Epithelial cell of proximal tubule (primary cell): ENCODE measurements at regions not wholly inside any gene's neighbourhood (a gene's known extent, or its start where the extent isn't known, plus 50 kb on each side); places are given as distances from the start of the nearest gene placed in this dataset.
"Not testable (repeated sequence)": the region's sequence is repeated elsewhere in the genome, so short reads cannot be mapped to it uniquely, and the experiment has no call there.

Experiments used
- DNase-seq: peaks from one replicate; pipeline ENCODE4 v3.0.0-alpha.2; 2011; ENCODE audit warnings: low read depth
- H3K4me3 ChIP-seq: 2 replicates; pipeline ENCODE4 v1.5.1; 2011; ENCODE audit warnings: low read depth, mild to moderate bottlenecking, low read length
- CTCF ChIP-seq: conservative IDR thresholded peaks from 2 replicates; pipeline ENCODE4 v1.5.1; 2012; ENCODE audit warnings: low read depth, mild to moderate bottlenecking, low read length

DNA sequence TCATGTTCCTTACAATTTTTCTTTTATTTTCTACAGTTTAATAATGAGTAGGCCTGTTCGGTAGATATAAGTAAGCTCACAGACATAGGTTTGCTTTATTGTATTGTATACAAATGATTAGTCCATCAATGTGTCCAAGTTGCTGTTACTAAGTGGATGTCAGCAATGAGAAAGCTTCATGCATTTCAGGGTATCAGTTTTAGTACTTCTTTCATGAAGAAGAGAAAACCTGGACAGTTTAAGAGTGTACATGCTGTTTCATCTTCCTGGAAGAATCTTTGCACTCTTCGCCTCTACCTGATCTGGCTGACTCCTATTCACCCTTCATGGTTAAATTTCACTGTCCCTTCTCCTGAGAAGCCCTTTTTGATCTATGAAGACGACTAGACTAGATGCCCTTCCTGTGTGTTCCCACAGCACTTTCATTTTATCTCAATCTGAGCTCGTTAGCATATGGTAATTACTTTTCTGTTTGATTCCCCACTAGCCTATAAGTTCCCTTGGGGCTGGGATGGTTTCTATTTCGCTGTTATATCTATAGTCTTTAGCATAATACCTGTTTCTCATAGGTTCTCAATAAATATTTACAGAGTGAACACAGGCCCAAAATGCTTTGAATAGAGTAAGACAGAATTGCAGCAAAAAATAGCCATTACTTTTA is 70.7 kb downstream of the CETN3 start:
- no peak for TF ChIP-seq CTCF
- DNase-seq = no peak
- H3K4me3 ChIP-seq = no peak overlapping the region

- no peak for TF ChIP-seq CTCF
Measured at GRCh38 chr5:90337449-90338052, 72.0 kb downstream of the CETN3 start.

GRCh38 chr5:90336752-90337151 is 72.8 kb downstream of the CETN3 start:
- no peak overlapping the region for H3K4me3 ChIP-seq
- TF ChIP-seq CTCF = no peak
- DNase-seq = no peak

More at GRCh38 chr5:90337449-90338052, 72.0 kb downstream of the CETN3 start:
- no peak overlapping the region for H3K4me3 ChIP-seq
- no peak for DNase-seq

DNA sequence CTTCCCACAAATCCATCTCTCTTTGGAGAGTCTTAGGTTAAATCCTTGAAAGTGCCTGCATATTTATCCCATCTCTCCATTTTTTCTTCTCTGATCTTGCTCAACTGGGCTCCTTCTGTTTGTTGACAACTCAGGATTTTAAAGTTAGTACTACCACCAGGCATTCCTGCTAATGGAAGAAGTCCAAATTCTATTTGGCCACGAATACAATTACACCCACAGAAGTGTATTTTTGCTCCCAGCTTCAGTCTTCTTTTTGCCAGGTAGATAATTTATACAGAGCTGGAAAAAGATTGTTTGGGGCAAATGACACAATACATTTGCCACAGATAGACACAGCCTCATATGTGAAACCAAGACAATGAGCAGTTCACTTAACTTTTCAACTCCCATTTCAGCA is 74.8 kb downstream of the CETN3 start:
- TF ChIP-seq CTCF = no peak
- no peak overlapping the region for H3K4me3 ChIP-seq
- DNase-seq = no peak

DNA sequence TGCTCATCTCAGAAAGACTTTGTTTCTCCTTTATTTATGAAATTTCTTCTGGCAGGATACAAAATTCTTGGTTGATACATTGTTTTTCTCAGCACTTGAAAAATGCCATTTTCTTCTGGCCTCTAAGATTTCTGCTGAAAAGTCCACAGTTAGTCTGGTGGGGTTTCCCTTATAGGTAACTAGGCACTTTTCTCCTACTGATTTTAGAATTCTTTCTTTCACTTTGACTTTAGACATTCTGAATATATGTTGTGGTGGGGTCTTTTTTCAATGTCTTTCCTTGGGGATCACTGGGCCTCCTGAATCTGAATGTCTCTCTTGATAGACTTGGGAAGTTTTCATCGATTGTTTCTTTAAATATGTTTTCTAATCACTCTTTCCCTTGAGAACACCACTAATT is 79.6 kb downstream of the CETN3 start:
- DNase-seq = no peak
- no peak overlapping the region for H3K4me3 ChIP-seq
- no peak for TF ChIP-seq CTCF

- DNase-seq = no peak
- no peak for TF ChIP-seq CTCF
- H3K4me3 ChIP-seq = no peak overlapping the region
Measured at GRCh38 chr5:90326995-90327394, 82.6 kb downstream of the CETN3 start.

DNA sequence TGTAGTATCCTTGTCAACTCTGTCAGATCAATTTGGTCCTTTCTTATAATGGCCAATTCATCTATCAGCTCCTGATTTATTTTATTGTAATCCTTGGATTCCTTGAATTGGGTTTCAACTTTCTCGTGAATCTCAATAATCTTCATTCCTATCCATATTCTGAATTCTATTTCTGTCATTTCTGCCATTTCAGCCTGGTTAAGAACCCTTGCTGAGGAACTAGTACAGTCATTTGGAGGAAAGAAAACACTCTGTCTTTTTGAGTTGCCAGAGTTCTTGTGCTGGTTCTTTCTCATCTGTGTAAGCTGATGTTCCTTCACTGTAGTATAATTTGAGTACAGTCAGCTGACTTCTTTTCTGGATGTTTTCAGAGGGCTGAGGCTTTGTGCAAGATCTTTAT is 84.5 kb downstream of the CETN3 start:
- no peak overlapping the region for H3K4me3 ChIP-seq
- TF ChIP-seq CTCF = no peak
- no peak for DNase-seq

- not testable (repeated sequence) for H3K4me3 ChIP-seq, DNase-seq
Measured at GRCh38 chr5:90320348-90320747, 89.2 kb downstream of the CETN3 start.
